ENCODE measurements at regions not wholly inside any gene's neighbourhood (a gene's known extent, or its start where the extent isn't known, plus 50 kb on each side); places are given as distances from the start of the nearest gene placed in this dataset.

DNA sequence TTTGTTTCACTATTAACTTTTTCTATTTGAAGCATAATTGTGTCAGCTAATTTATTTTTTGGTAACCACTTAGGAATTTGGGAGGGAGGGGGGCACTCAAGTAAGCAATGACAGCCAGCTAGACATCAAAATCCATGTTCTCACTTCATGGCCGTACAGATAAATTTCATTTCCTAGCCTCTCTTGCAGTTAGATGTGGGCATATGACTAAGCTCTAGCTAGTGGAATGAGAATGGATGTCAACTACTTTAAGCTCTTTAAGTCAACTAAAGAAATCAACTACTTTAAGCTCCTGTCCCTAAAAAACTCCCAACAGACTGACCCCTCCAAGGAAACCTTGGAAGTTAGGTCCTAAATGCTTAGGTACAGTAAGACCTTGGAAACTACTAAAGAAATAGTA is 92.0 kb downstream of the KCNRG start:
- TF ChIP-seq CTCF (IDR thresholded peaks at IDR 0.05): no peak
- no peak for TF ChIP-seq POLR2A (IDR thresholded peaks at IDR 0.05)
- no peak for TF ChIP-seq POLR2AphosphoS5 (IDR thresholded peaks at IDR 0.05)

Data from prostate gland (tissue), 2 donors.